ENCODE measurements at regions not wholly inside any gene's neighbourhood (a gene's known extent, or its start where the extent isn't known, plus 50 kb on each side); places are given as distances from the start of the nearest gene placed in this dataset.
"Not testable (repeated sequence)": the region's sequence is repeated elsewhere in the genome, so short reads cannot be mapped to it uniquely, and the experiment has no call there.

GRCh38 chr7:128561116-128561722, 84.7 kb downstream of the METTL2B start:
- DNase-seq (ENCODE audit: low read depth in 1 of 2, low spot score in 2 of 2); H3K4me1 ChIP-seq (replicated peaks); H3K27ac ChIP-seq; H3K4me3 ChIP-seq; H3K27me3 ChIP-seq (replicated peaks); H3K9me3 ChIP-seq (replicated peaks); H3K36me3 ChIP-seq: not testable (repeated sequence)

- H3K4me3 ChIP-seq; H3K9me3 ChIP-seq (replicated peaks); DNase-seq (ENCODE audit: low read depth in 1 of 2, low spot score in 2 of 2); H3K27me3 ChIP-seq (replicated peaks); H3K4me1 ChIP-seq (replicated peaks); H3K27ac ChIP-seq; H3K36me3 ChIP-seq: not testable (repeated sequence)
Observed at GRCh38 chr7:128562795-128563194, 86.2 kb downstream of the METTL2B start.

- DNase-seq (ENCODE audit: low read depth in 1 of 2, low spot score in 2 of 2); H3K9me3 ChIP-seq (replicated peaks); H3K27ac ChIP-seq; H3K4me1 ChIP-seq (replicated peaks); H3K27me3 ChIP-seq (replicated peaks); H3K4me3 ChIP-seq; H3K36me3 ChIP-seq: not testable (repeated sequence)
Observed at GRCh38 chr7:128564123-128564700, 87.7 kb downstream of the METTL2B start.

- H3K4me1 ChIP-seq (replicated peaks); H3K9me3 ChIP-seq (replicated peaks); H3K36me3 ChIP-seq; DNase-seq (ENCODE audit: low read depth in 1 of 2, low spot score in 2 of 2); H3K27me3 ChIP-seq (replicated peaks); H3K27ac ChIP-seq; H3K4me3 ChIP-seq: not testable (repeated sequence)
Observed at GRCh38 chr7:128564932-128565864, 88.7 kb downstream of the METTL2B start.

GRCh38 chr7:128575277-128575676, 96.8 kb upstream of the GARIN1A start:
- not testable (repeated sequence) for H3K27ac ChIP-seq; DNase-seq (ENCODE audit: low read depth in 1 of 2, low spot score in 2 of 2); H3K36me3 ChIP-seq; H3K4me1 ChIP-seq (replicated peaks); H3K9me3 ChIP-seq (replicated peaks); H3K4me3 ChIP-seq; H3K27me3 ChIP-seq (replicated peaks)

- H3K27me3 ChIP-seq (replicated peaks); H3K9me3 ChIP-seq (replicated peaks); DNase-seq (ENCODE audit: low read depth in 1 of 2, low spot score in 2 of 2); H3K4me3 ChIP-seq; H3K27ac ChIP-seq; H3K4me1 ChIP-seq (replicated peaks); H3K36me3 ChIP-seq: not testable (repeated sequence)
Observed at GRCh38 chr7:128576953-128577352, 95.1 kb upstream of the GARIN1A start.

- H3K27ac ChIP-seq; DNase-seq (ENCODE audit: low read depth in 1 of 2, low spot score in 2 of 2); H3K4me1 ChIP-seq (replicated peaks); H3K36me3 ChIP-seq; H3K9me3 ChIP-seq (replicated peaks); H3K4me3 ChIP-seq; H3K27me3 ChIP-seq (replicated peaks): not testable (repeated sequence)
Observed at GRCh38 chr7:128579843-128580242, 92.2 kb upstream of the GARIN1A start.

- H3K27ac ChIP-seq, result not testable (repeated sequence)
Observed at GRCh38 chr7:128581100-128581499, 91.0 kb upstream of the GARIN1A start.

GRCh38 chr7:128581825-128582561, 90.1 kb upstream of the GARIN1A start:
- H3K27ac ChIP-seq; H3K36me3 ChIP-seq; H3K4me3 ChIP-seq; H3K9me3 ChIP-seq (replicated peaks); H3K27me3 ChIP-seq (replicated peaks); DNase-seq (ENCODE audit: low read depth in 1 of 2, low spot score in 2 of 2); H3K4me1 ChIP-seq (replicated peaks): not testable (repeated sequence)

More at GRCh38 chr7:128581100-128581499, 91.0 kb upstream of the GARIN1A start:
- not testable (repeated sequence) for H3K9me3 ChIP-seq (replicated peaks); DNase-seq (ENCODE audit: low read depth in 1 of 2, low spot score in 2 of 2); H3K36me3 ChIP-seq; H3K4me3 ChIP-seq; H3K4me1 ChIP-seq (replicated peaks); H3K27me3 ChIP-seq (replicated peaks)

GRCh38 chr7:128586715-128587114, 85.4 kb upstream of the GARIN1A start:
- not testable (repeated sequence) for H3K9me3 ChIP-seq (replicated peaks); H3K27me3 ChIP-seq (replicated peaks); H3K4me1 ChIP-seq (replicated peaks); DNase-seq (ENCODE audit: low read depth in 1 of 2, low spot score in 2 of 2); H3K4me3 ChIP-seq; H3K27ac ChIP-seq; H3K36me3 ChIP-seq

GRCh38 chr7:128591705-128592104, 80.4 kb upstream of the GARIN1A start:
- no peak overlapping the region for H3K4me3 ChIP-seq
- H3K36me3 ChIP-seq, result peaks cover 4% of the 10 kb centered on the region; the same call in 1 of the 2 replicates
- no peaks in the 10 kb centered on the region for H3K27me3 ChIP-seq (replicated peaks)
- H3K27ac ChIP-seq, result no peak overlapping the region
- H3K9me3 ChIP-seq (replicated peaks), result no peaks in the 10 kb centered on the region
- no peak for DNase-seq (ENCODE audit: low read depth in 1 of 2, low spot score in 2 of 2)
- no peaks in the 10 kb centered on the region for H3K4me1 ChIP-seq (replicated peaks)

GRCh38 chr7:128592209-128592608, 79.9 kb upstream of the GARIN1A start:
- not testable (repeated sequence) for H3K36me3 ChIP-seq; H3K9me3 ChIP-seq (replicated peaks)

GRCh38 chr7:128594061-128594460, 78.0 kb upstream of the GARIN1A start:
- DNase-seq (ENCODE audit: low read depth in 1 of 2, low spot score in 2 of 2); H3K9me3 ChIP-seq (replicated peaks); H3K27me3 ChIP-seq (replicated peaks); H3K36me3 ChIP-seq; H3K27ac ChIP-seq; H3K4me1 ChIP-seq (replicated peaks); H3K4me3 ChIP-seq: not testable (repeated sequence)

More at GRCh38 chr7:128592209-128592608, 79.9 kb upstream of the GARIN1A start:
- not testable (repeated sequence) for H3K4me1 ChIP-seq (replicated peaks); H3K27me3 ChIP-seq (replicated peaks); H3K4me3 ChIP-seq; H3K27ac ChIP-seq; DNase-seq (ENCODE audit: low read depth in 1 of 2, low spot score in 2 of 2)
